ENCODE measurements at regions not wholly inside any gene's neighbourhood (a gene's known extent, or its start where the extent isn't known, plus 50 kb on each side); places are given as distances from the start of the nearest gene placed in this dataset.

GRCh38 chr5:115386657-115387056, 90.2 kb upstream of the CCDC112 start:
- no peak overlapping the region for H3K4me3 ChIP-seq (ENCODE audit: low read depth, low read length, poor library complexity, severe bottlenecking)
- intact Hi-C loops (cut with micrococcal nuclease; ENCODE audit: unreplicated experiment), result no loop called here
- TF ChIP-seq EZH2 (IDR thresholded peaks at IDR 0.05; ENCODE audit: borderline replicate concordance, low read depth, low read length, poor library complexity, severe bottlenecking) (no peak), CTCF (conservative IDR thresholded peaks at IDR 0.05; ENCODE audit: low read depth, low read length) (no peak)
- no peaks in the 10 kb centered on the region for H3K36me3 ChIP-seq (ENCODE audit: insufficient read depth, low read length, poor library complexity, severe bottlenecking)
- H3K9me3 ChIP-seq (ENCODE audit: low read depth, low read length, poor library complexity, severe bottlenecking), result no peaks in the 10 kb centered on the region
- ChIA-PET CTCF (no interaction called here), POLR2A (ENCODE audit: low non-redundant PET) (no interaction called here)
- no peaks in the 10 kb centered on the region for H3K4me1 ChIP-seq (ENCODE audit: insufficient read depth, low read length, poor library complexity, severe bottlenecking)
- no TSS peak for BruUV-seq (replicated peaks)
- no peaks in the 10 kb centered on the region for H3K27me3 ChIP-seq (replicated peaks; ENCODE audit: insufficient read depth, low read depth, low read length, poor library complexity)
- no peak for DNase-seq (ENCODE audit: low spot score)
- no peak overlapping the region for H3K27ac ChIP-seq (ENCODE audit: low read depth, low read length, poor library complexity, severe bottlenecking)

- Histone ChIP-seq H3K27ac (ENCODE audit: low read depth, low read length, poor library complexity, severe bottlenecking) (no peak overlapping the region), H3K4me3 (ENCODE audit: low read depth, low read length, poor library complexity, severe bottlenecking) (no peak overlapping the region), H3K36me3 (ENCODE audit: insufficient read depth, low read length, poor library complexity, severe bottlenecking) (no peaks in the 10 kb centered on the region), H3K4me1 (ENCODE audit: insufficient read depth, low read length, poor library complexity, severe bottlenecking) (no peaks in the 10 kb centered on the region), H3K9me3 (ENCODE audit: low read depth, low read length, poor library complexity, severe bottlenecking) (no peaks in the 10 kb centered on the region), H3K27me3 (replicated peaks; ENCODE audit: insufficient read depth, low read depth, low read length, poor library complexity) (no peaks in the 10 kb centered on the region)
- ChIA-PET POLR2A (ENCODE audit: low non-redundant PET) (no interaction called here), CTCF (no interaction called here)
- TF ChIP-seq CTCF (conservative IDR thresholded peaks at IDR 0.05; ENCODE audit: low read depth, low read length) (no peak), EZH2 (IDR thresholded peaks at IDR 0.05; ENCODE audit: borderline replicate concordance, low read depth, low read length, poor library complexity, severe bottlenecking) (no peak)
- BruUV-seq (replicated peaks), result no TSS peak
- intact Hi-C loops (cut with micrococcal nuclease; ENCODE audit: unreplicated experiment), result no loop called here
- DNase-seq (ENCODE audit: low spot score), result no peak
These were observed 88.3 kb upstream of the CCDC112 start for GRCh38 chr5:115384587-115385375.

GRCh38 chr5:115382989-115383388, 86.5 kb upstream of the CCDC112 start:
- no peak overlapping the region for H3K27ac ChIP-seq (ENCODE audit: low read depth, low read length, poor library complexity, severe bottlenecking)
- H3K27me3 ChIP-seq (replicated peaks; ENCODE audit: insufficient read depth, low read depth, low read length, poor library complexity), result no peaks in the 10 kb centered on the region
- no peaks in the 10 kb centered on the region for H3K36me3 ChIP-seq (ENCODE audit: insufficient read depth, low read length, poor library complexity, severe bottlenecking)
- H3K4me3 ChIP-seq (ENCODE audit: low read depth, low read length, poor library complexity, severe bottlenecking), result no peak overlapping the region
- TF ChIP-seq EZH2 (IDR thresholded peaks at IDR 0.05; ENCODE audit: borderline replicate concordance, low read depth, low read length, poor library complexity, severe bottlenecking), result no peak
- TF ChIP-seq CTCF (conservative IDR thresholded peaks at IDR 0.05; ENCODE audit: low read depth, low read length), result no peak
- CTCF ChIA-PET, result no interaction called here
- POLR2A ChIA-PET (ENCODE audit: low non-redundant PET), result no interaction called here
- no peaks in the 10 kb centered on the region for H3K9me3 ChIP-seq (ENCODE audit: low read depth, low read length, poor library complexity, severe bottlenecking)
- no TSS peak for BruUV-seq (replicated peaks)
- H3K4me1 ChIP-seq (ENCODE audit: insufficient read depth, low read length, poor library complexity, severe bottlenecking), result no peaks in the 10 kb centered on the region
- DNase-seq (ENCODE audit: low spot score), result no peak
- intact Hi-C loops (cut with micrococcal nuclease; ENCODE audit: unreplicated experiment), result no loop called here
